Neural crest cell (in vitro differentiated cells): ENCODE measurements at regions not wholly inside any gene's neighbourhood (a gene's known extent, or its start where the extent isn't known, plus 50 kb on each side); places are given as distances from the start of the nearest gene placed in this dataset.
"Not testable (repeated sequence)": the region's sequence is repeated elsewhere in the genome, so short reads cannot be mapped to it uniquely, and the experiment has no call there.

ENCODE experiments used
- DNase-seq: peaks from one replicate; pipeline ENCODE4 v3.0.0; 2021; ENCODE audit warnings: low read depth, mixed read lengths, low spot score
- H3K27ac Mint-ChIP-seq: one replicate; pipeline ENCODE4 v1.8.0; 2021; ENCODE audit warnings: mild to moderate bottlenecking, mixed read lengths; ENCODE audit not compliant: unreplicated experiment
- H3K27me3 Mint-ChIP-seq: 2 replicates; pipeline ENCODE4 v1.8.0; 2021; ENCODE audit warnings: low read depth, mild to moderate bottlenecking, mixed read lengths
- H3K36me3 Mint-ChIP-seq: 2 replicates; pipeline ENCODE4 v1.8.0; 2021; ENCODE audit warnings: low read depth, mild to moderate bottlenecking, mixed read lengths
- H3K4me1 Mint-ChIP-seq: 2 replicates; pipeline ENCODE4 v1.8.0; 2021; ENCODE audit warnings: mixed read lengths
- H3K4me3 Mint-ChIP-seq: one replicate; pipeline ENCODE4 v1.8.0; 2021; ENCODE audit warnings: mild to moderate bottlenecking, mixed read lengths
- H3K9me3 Mint-ChIP-seq: 2 replicates; pipeline ENCODE4 v1.8.0; 2021; ENCODE audit warnings: mixed read lengths

GRCh38 chr7:35915247-35915955 is 114.5 kb downstream of the SEPTIN7 start:
- H3K27me3 Mint-ChIP-seq, H3K36me3 Mint-ChIP-seq, H3K4me3 Mint-ChIP-seq, H3K9me3 Mint-ChIP-seq, H3K4me1 Mint-ChIP-seq, DNase-seq: not testable (repeated sequence)
- peak overlapping the region; percentile 14 for H3K27ac Mint-ChIP-seq

GRCh38 chr7:35918217-35918616 is 117.4 kb downstream of the SEPTIN7 start:
- not testable (repeated sequence) for H3K36me3 Mint-ChIP-seq, H3K4me1 Mint-ChIP-seq, DNase-seq, H3K27ac Mint-ChIP-seq, H3K9me3 Mint-ChIP-seq, H3K27me3 Mint-ChIP-seq, H3K4me3 Mint-ChIP-seq

DNA sequence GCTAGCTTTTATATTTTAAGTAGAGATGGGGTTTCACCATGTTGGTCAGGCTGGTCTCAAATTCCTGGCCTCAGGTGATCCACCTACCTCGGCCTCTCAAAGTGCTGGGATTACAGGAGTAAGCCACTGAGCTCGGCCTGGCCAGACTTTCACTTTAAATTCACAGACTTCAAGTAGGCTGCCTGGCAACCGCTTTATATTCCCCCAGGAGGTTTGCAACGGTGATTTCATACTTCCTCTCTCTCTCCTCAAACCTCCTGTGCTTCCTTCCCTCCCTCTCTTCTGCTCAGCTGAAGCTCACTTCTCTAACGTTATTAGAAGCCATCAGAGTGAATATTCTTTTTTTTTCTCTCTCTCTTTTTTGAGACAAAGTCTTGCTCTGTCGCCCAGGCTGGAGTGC is 118.8 kb downstream of the SEPTIN7 start:
- H3K36me3 Mint-ChIP-seq, DNase-seq, H3K4me1 Mint-ChIP-seq, H3K4me3 Mint-ChIP-seq, H3K27me3 Mint-ChIP-seq, H3K9me3 Mint-ChIP-seq, H3K27ac Mint-ChIP-seq: not testable (repeated sequence)

DNA sequence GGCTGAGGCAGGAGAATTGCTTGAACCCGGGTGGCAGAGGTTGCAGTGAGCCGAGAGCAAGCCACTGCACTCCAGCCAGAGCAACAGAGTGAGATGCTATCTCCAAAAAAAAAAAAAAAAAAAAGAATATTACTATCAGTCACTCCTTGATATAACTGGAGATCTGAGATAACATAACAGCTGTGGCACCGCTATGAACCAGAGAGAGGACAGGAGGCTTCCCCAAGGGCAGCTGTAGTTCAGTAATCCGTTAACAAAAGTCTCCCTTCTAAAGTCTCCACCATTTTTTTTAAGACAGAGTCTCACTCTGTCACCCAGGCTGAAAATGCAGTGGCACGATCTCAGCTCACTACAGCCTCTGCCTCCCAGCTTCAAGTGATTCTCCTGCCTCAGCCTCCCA is 120.5 kb downstream of the SEPTIN7 start:
- H3K9me3 Mint-ChIP-seq, H3K4me3 Mint-ChIP-seq, H3K36me3 Mint-ChIP-seq, DNase-seq, H3K4me1 Mint-ChIP-seq, H3K27ac Mint-ChIP-seq, H3K27me3 Mint-ChIP-seq: not testable (repeated sequence)

GRCh38 chr7:35924668-35925067 is 123.8 kb downstream of the SEPTIN7 start:
- DNase-seq: not testable (repeated sequence)

DNA sequence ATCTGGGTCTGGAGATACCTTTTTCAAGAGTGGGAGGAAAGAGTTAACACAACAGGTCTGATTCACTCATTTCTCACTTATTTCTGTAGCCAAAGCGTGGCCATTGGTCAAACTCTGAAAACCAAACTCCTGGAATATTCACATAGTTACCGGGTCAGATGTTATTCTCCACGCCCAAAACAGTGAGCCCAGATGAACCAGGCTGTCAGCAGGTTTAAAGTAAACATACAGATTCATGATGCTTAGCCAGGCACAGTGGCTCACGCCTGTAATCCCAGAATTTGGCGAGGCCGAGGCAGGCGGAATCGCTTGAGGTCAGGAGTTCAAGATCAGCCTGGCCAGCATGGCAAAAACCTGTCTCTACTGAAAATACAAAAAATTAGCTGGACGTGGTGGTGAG is 126.1 kb downstream of the SEPTIN7 start:
- not testable (repeated sequence) for H3K4me3 Mint-ChIP-seq, H3K4me1 Mint-ChIP-seq, DNase-seq, H3K27me3 Mint-ChIP-seq, H3K9me3 Mint-ChIP-seq, H3K27ac Mint-ChIP-seq, H3K36me3 Mint-ChIP-seq

More at GRCh38 chr7:35924668-35925067, 123.8 kb downstream of the SEPTIN7 start:
- H3K4me3 Mint-ChIP-seq, H3K36me3 Mint-ChIP-seq, H3K4me1 Mint-ChIP-seq, H3K27ac Mint-ChIP-seq, H3K9me3 Mint-ChIP-seq, H3K27me3 Mint-ChIP-seq: not testable (repeated sequence)

- not testable (repeated sequence) for H3K9me3 Mint-ChIP-seq, H3K27me3 Mint-ChIP-seq, H3K4me1 Mint-ChIP-seq, DNase-seq, H3K27ac Mint-ChIP-seq, H3K36me3 Mint-ChIP-seq, H3K4me3 Mint-ChIP-seq
Observed at GRCh38 chr7:35931134-35931533, 130.3 kb downstream of the SEPTIN7 start.

DNA sequence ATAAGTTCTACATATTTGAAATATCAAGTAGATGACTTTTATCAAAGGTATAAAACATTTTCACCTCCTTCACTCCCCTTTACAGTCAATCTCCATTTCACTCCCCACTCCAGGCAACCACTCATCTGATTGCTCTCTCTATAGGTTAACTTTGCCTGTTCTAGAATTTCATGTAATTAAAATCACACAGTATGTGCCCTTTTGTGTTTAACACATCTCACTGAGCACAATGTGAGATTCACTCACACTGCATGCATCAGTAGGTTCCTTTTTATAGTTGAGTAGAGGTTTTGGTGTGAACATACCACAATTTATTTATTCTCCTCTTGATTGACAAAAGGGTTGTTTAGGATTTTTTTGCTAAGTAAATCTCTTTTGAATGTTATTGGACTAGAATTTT is 130.7 kb downstream of the SEPTIN7 start:
- H3K36me3 Mint-ChIP-seq, H3K27ac Mint-ChIP-seq, H3K4me3 Mint-ChIP-seq, H3K9me3 Mint-ChIP-seq, H3K27me3 Mint-ChIP-seq, H3K4me1 Mint-ChIP-seq, DNase-seq: not testable (repeated sequence)

GRCh38 chr7:35940695-35941094 is 139.8 kb downstream of the SEPTIN7 start:
- not testable (repeated sequence) for DNase-seq, H3K4me1 Mint-ChIP-seq, H3K36me3 Mint-ChIP-seq, H3K4me3 Mint-ChIP-seq, H3K9me3 Mint-ChIP-seq, H3K27ac Mint-ChIP-seq, H3K27me3 Mint-ChIP-seq

DNA sequence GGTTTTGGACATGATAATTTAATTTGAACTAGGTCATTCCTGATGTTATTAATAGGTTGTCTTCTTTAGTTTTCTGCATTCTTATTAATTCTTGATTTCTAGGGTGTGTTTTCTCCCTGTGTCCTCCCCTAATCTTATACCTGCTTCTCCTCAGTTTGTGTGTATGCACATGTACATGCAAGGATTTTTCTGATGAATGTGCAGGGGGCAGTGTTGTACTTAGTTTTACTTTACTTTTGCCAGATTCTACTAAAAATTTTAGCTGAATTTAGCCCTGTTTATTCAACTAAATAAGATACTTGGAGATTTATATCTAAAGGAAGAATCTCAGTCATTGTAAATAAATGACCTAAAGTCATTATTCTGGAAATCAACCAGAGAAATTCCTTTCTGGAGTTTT is 144.8 kb downstream of the SEPTIN7 start:
- not testable (repeated sequence) for H3K9me3 Mint-ChIP-seq, H3K36me3 Mint-ChIP-seq, H3K27ac Mint-ChIP-seq, H3K27me3 Mint-ChIP-seq, H3K4me3 Mint-ChIP-seq, H3K4me1 Mint-ChIP-seq, DNase-seq

- not testable (repeated sequence) for H3K4me3 Mint-ChIP-seq, H3K27me3 Mint-ChIP-seq, H3K9me3 Mint-ChIP-seq, DNase-seq, H3K36me3 Mint-ChIP-seq, H3K27ac Mint-ChIP-seq, H3K4me1 Mint-ChIP-seq
Observed at GRCh38 chr7:35955735-35956134, 154.9 kb downstream of the SEPTIN7 start.

DNA sequence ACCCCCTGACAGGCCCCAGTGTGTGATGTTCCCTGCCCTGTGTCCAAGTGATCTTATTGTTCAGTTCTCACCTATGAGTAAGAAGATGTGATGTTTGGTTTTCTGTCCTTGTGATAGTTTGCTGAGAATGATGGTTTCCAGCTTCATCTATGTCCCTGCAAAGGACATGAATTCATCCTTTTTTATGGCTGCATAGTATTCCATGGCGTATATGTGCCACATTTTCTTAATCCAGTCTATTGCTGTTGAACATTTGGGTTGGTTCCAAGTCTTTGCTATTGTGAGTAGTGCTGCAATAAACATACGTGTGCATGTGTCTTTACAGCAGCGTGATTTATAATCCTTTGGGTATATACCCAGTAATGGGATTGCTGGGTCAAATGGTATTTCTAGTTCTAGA is 156.1 kb downstream of the SEPTIN7 start:
- not testable (repeated sequence) for H3K9me3 Mint-ChIP-seq, H3K4me3 Mint-ChIP-seq, H3K36me3 Mint-ChIP-seq, H3K27ac Mint-ChIP-seq, H3K27me3 Mint-ChIP-seq, DNase-seq, H3K4me1 Mint-ChIP-seq

DNA sequence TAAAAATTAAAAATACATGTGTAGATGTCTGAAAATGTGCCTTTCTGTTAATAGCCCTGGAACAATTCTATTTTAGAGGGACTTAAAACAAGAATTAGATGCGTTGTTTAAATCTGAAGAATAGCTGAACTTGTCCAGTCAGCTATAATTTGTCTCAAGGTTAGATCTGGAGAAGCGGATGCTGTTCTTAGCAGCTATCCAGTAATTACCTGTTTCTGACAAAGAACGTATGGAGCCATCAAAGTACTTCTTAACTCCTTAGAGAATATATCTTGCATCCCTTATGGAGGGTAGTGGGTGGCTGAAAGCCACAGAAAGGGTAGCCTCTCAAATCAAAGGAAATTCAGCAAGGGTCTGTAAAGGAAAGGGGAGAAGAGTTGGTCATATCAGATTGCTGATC is 160.4 kb downstream of the SEPTIN7 start:
- not testable (repeated sequence) for H3K4me3 Mint-ChIP-seq, H3K36me3 Mint-ChIP-seq, H3K9me3 Mint-ChIP-seq, DNase-seq, H3K27me3 Mint-ChIP-seq, H3K27ac Mint-ChIP-seq, H3K4me1 Mint-ChIP-seq

DNA sequence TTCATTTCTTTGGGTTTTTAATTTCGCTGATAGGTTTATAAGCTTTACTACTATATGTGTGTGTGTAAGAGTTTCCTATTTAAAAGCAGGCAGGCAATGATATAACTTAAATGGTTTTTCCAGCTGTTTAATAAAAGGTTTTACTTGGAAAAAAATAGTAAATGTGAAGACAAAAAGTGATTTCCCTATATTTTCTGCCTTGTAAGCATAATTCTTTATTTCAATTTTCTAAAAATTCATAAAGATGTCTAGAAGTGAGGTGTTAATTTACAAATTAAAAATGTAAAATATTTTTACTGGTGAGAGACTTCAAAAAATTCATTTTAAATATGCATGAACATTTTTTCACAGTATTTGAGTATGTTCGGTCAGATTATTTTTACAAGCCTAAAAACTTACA is 161.8 kb downstream of the SEPTIN7 start:
- H3K4me1 Mint-ChIP-seq, DNase-seq, H3K27ac Mint-ChIP-seq, H3K36me3 Mint-ChIP-seq, H3K9me3 Mint-ChIP-seq, H3K27me3 Mint-ChIP-seq, H3K4me3 Mint-ChIP-seq: not testable (repeated sequence)
